Stimulated activated CD8-positive, alpha-beta memory T cell treated with anti-CD3 and anti-CD28 coated beads, Interleukin-4, amount 100 ng/mL, for 4 hours (primary cell): ENCODE measurements at regions not wholly inside any gene's neighbourhood (a gene's known extent, or its start where the extent isn't known, plus 50 kb on each side); places are given as distances from the start of the nearest gene placed in this dataset.

Experiments used
- DNase-seq, 2 donors: peaks; one replicate each; pipeline ENCODE4 v3.0.0-alpha.2; 2020; ENCODE audit warnings: low read depth in 2 of 2, low spot score in 1 of 2

GRCh38 chr14:36465178-36465577, 54.9 kb downstream of the NKX2-1 start:
- no peak for DNase-seq

- no peak for DNase-seq
Measured at GRCh38 chr14:36462890-36463289, 57.1 kb downstream of the NKX2-1 start.

- DNase-seq = no peak
Measured at GRCh38 chr14:36455241-36455627, 64.8 kb downstream of the NKX2-1 start.

GRCh38 chr14:36454599-36455240, 65.3 kb downstream of the NKX2-1 start:
- DNase-seq = no peak

GRCh38 chr14:36452860-36453259, 67.2 kb downstream of the NKX2-1 start:
- DNase-seq = no peak

GRCh38 chr14:36451310-36452065, 68.5 kb downstream of the NKX2-1 start:
- DNase-seq = no peak

- DNase-seq = no peak
Measured at GRCh38 chr14:36450550-36450949, 69.5 kb downstream of the NKX2-1 start.

GRCh38 chr14:36449903-36450302, 70.1 kb downstream of the NKX2-1 start:
- no peak for DNase-seq

GRCh38 chr14:36443374-36443773, 76.7 kb downstream of the NKX2-1 start:
- no peak for DNase-seq

GRCh38 chr14:36442824-36443241, 77.2 kb downstream of the NKX2-1 start:
- DNase-seq = no peak

GRCh38 chr14:36441283-36441682, 78.7 kb downstream of the NKX2-1 start:
- no peak for DNase-seq

GRCh38 chr14:36439766-36440165, 80.3 kb downstream of the NKX2-1 start:
- DNase-seq = no peak

- no peak for DNase-seq
Measured at GRCh38 chr14:36438883-36439282, 81.1 kb downstream of the NKX2-1 start.

- no peak for DNase-seq
Measured at GRCh38 chr14:36430662-36431084, 89.4 kb downstream of the NKX2-1 start.

- DNase-seq = no peak
Measured at GRCh38 chr14:36430169-36430568, 89.9 kb downstream of the NKX2-1 start.

- no peak for DNase-seq
Measured at GRCh38 chr14:36429692-36430091, 90.3 kb downstream of the NKX2-1 start.

- DNase-seq = no peak
Measured at GRCh38 chr14:36428350-36428749, 91.7 kb downstream of the NKX2-1 start.

GRCh38 chr14:36426836-36427235, 93.2 kb downstream of the NKX2-1 start:
- DNase-seq = no peak

- DNase-seq = no peak
Measured at GRCh38 chr14:36426113-36426512, 93.9 kb downstream of the NKX2-1 start.

GRCh38 chr14:36424478-36425102, 95.4 kb downstream of the NKX2-1 start:
- DNase-seq = no peak

GRCh38 chr14:36423430-36423829, 96.6 kb downstream of the NKX2-1 start:
- DNase-seq = no peak

- DNase-seq = no peak
Measured at GRCh38 chr14:36420149-36420687, 99.8 kb upstream of the MBIP start.
